Endothelial cell of umbilical vein (primary cell): ENCODE measurements at regions not wholly inside any gene's neighbourhood (a gene's known extent, or its start where the extent isn't known, plus 50 kb on each side); places are given as distances from the start of the nearest gene placed in this dataset.

Source experiments
- BruUV-seq: library from RNA; stranded (reverse); fragments of 400-500 nt; replicated peaks from 2 replicates; lab custom pipeline; 2021; lab: Mats Ljungman, UMichigan
- CTCF ChIA-PET: fragments of 300-600, 350-600 bp; sonication (Branson Sonifier 250); formaldehyde crosslinking; loops from one replicate; lab custom pipeline; 2021; ENCODE audit warnings: antibody characterized with exemption, inconsistent platforms; lab: Charles Lee
- POLR2A ChIA-PET: fragments of 300-600, 350-600 bp; sonication (Branson Sonifier 250); formaldehyde crosslinking; loops from one replicate; lab custom pipeline; 2021; ENCODE audit warnings: antibody characterized with exemption, inconsistent platforms; lab: Charles Lee
- DNase-seq: peaks from one replicate; pipeline ENCODE4 v3.0.0-alpha.2; 2011; ENCODE audit warnings: low read depth, low spot score
- FAIRE-seq: peaks from 2 replicates; lab custom pipeline; 2011; peaks lifted over from hg19 to GRCh38; lab: Jason Lieb, UNC
- H2AFZ ChIP-seq: 2 replicates; pipeline ENCODE4 v1.6.0; 2012; ENCODE audit warnings: low read depth, low read length, control low read depth, inconsistent platforms
- H3K27ac ChIP-seq: 2 replicates; pipeline ENCODE4 v1.5.1; 2011; ENCODE audit warnings: low read depth, mild to moderate bottlenecking, control low read depth, low read length, moderate library complexity; ENCODE audit not compliant: insufficient read depth
- H3K27me3 ChIP-seq, 2 experiments: 2 replicates each; pipeline versions ENCODE4 v1.6.0 to v1.6.1; 2011; ENCODE audit warnings: low read length in 2 of 2, mixed read lengths in 1 of 2; ENCODE audit not compliant: control insufficient read depth in 2 of 2, insufficient read depth in 2 of 2
- H3K36me3 ChIP-seq, 2 experiments: 2 replicates in 1 of 2; 3 replicates in 1 of 2; pipeline ENCODE4 v1.5.1; 2011; ENCODE audit warnings: low read length in 2 of 2, mild to moderate bottlenecking in 1 of 2, moderate library complexity in 1 of 2; ENCODE audit not compliant: control insufficient read depth in 2 of 2, insufficient read depth in 2 of 2; ENCODE audit errors: extremely low read depth in 1 of 2
- H3K4me1 ChIP-seq: 3 replicates; pipeline ENCODE4 v1.5.1; 2011; ENCODE audit warnings: mild to moderate bottlenecking, low read length; ENCODE audit not compliant: control insufficient read depth, insufficient read depth; ENCODE audit errors: extremely low read depth
- H3K4me2 ChIP-seq: 2 replicates; pipeline ENCODE4 v1.6.1; 2011; ENCODE audit warnings: low read length, control low read depth, mixed read lengths; ENCODE audit not compliant: insufficient read depth
- H3K4me3 ChIP-seq, 3 experiments: fragments of 200-600 bp in 1 of 3; sonication (generic), shearing (Covaris generic) in 1 of 3; replicated peaks in 1 of 3; 2 replicates each; pipeline ENCODE4 v1.5.1; 2011 to 2016; ENCODE audit warnings: control low read depth in 3 of 3, low read length in 3 of 3, mild to moderate bottlenecking in 2 of 3, inconsistent platforms in 1 of 3, low read depth in 1 of 3, moderate library complexity in 1 of 3; ENCODE audit not compliant: insufficient read depth in 1 of 3
- H3K79me2 ChIP-seq: 2 replicates; pipeline ENCODE4 v1.6.0; 2012; ENCODE audit warnings: low read length, inconsistent platforms; ENCODE audit not compliant: control insufficient read depth, insufficient read depth
- H3K9ac ChIP-seq: replicated peaks from 2 replicates; pipeline ENCODE3; 2011; ENCODE audit warnings: low read length, control low read depth; ENCODE audit not compliant: insufficient read depth; ENCODE audit errors: extremely low read depth
- H3K9me1 ChIP-seq: replicated peaks from 3 replicates; pipeline ENCODE4 v1.6.0; 2011; ENCODE audit warnings: mild to moderate bottlenecking, low read length; ENCODE audit not compliant: control insufficient read depth, insufficient read depth; ENCODE audit errors: extremely low read depth
- H3K9me3 ChIP-seq: replicated peaks from 2 replicates; pipeline ENCODE4 v1.5.1; 2012; ENCODE audit warnings: low read length, inconsistent platforms; ENCODE audit not compliant: control insufficient read depth, insufficient read depth
- H4K20me1 ChIP-seq: replicated peaks from 2 replicates; pipeline ENCODE3; 2011; ENCODE audit warnings: mild to moderate bottlenecking, low read length; ENCODE audit not compliant: control insufficient read depth, insufficient read depth; ENCODE audit errors: extremely low read depth
- EZH2 ChIP-seq: IDR thresholded peaks from 2 replicates; pipeline ENCODE4 v1.6.1; 2012; ENCODE audit warnings: borderline replicate concordance, low read depth, mild to moderate bottlenecking, moderate library complexity, low read length, inconsistent platforms; ENCODE audit not compliant: severe bottlenecking
- FOS ChIP-seq: IDR thresholded peaks from 2 replicates; pipeline ENCODE4 v1.6.1; 2011; ENCODE audit warnings: mild to moderate bottlenecking, low read length, moderate library complexity, borderline replicate concordance; ENCODE audit not compliant: insufficient read depth
- GATA2 ChIP-seq: IDR thresholded peaks from 2 replicates; pipeline ENCODE4 v1.7.0; 2011; ENCODE audit warnings: low read depth, mild to moderate bottlenecking, moderate library complexity, mixed read lengths, low read length; ENCODE audit not compliant: insufficient read length, insufficient read depth
- JUN ChIP-seq: IDR thresholded peaks from 2 replicates; pipeline ENCODE4 v1.6.1; 2011; ENCODE audit warnings: borderline replicate concordance, low read depth; ENCODE audit not compliant: insufficient read length, insufficient read depth
- MYC ChIP-seq: IDR thresholded peaks from one replicate; pipeline ENCODE4 v1.6.1; 2011; ENCODE audit warnings: mild to moderate bottlenecking, low read depth, low read length
- POLR2A ChIP-seq: IDR thresholded peaks from 2 replicates; pipeline ENCODE4 v1.6.1; 2012; ENCODE audit warnings: low read depth, mild to moderate bottlenecking, control low read depth, low read length
- POLR2AphosphoS5 ChIP-seq: IDR thresholded peaks from 2 replicates; pipeline ENCODE4 v1.6.1; 2012; ENCODE audit warnings: low read depth, mild to moderate bottlenecking, control low read depth, low read length, moderate library complexity; ENCODE audit not compliant: insufficient read depth
- dilution Hi-C: fragments of 300-500 bp; cut with MboI; formaldehyde crosslinking; loops from one replicate; pipeline ENCODE4 v1.15.0; 2019; ENCODE audit warnings: low sequenced_read_pairs; ENCODE audit not compliant: extremely low pct_ligation_motif_present
- intact Hi-C: fragments of 100-400 bp; cut with micrococcal nuclease; formaldehyde crosslinking; loops from one replicate; pipeline ENCODE4 v1.10.0; 2022
- TF ChIP-seq, protein P1 (sequence below): IDR thresholded peaks from 2 replicates; pipeline ENCODE4 v1.6.1; 2011; ENCODE audit not compliant: insufficient read depth, insufficient read length
- TF ChIP-seq, protein P2 (sequence below), 2 donors: IDR thresholded peaks; 1 replicate in 1 of 2; 2 replicates in 1 of 2; pipeline ENCODE4 v1.5.1; 2011; ENCODE audit warnings: low read length in 2 of 2, mild to moderate bottlenecking in 2 of 2, moderate library complexity in 2 of 2, control low read depth in 1 of 2, inconsistent platforms in 1 of 2, low read depth in 1 of 2; ENCODE audit not compliant: insufficient read depth in 1 of 2; ENCODE audit errors: extremely low read depth in 1 of 2

- H3K4me2 ChIP-seq, result no peak overlapping the region
- no peak overlapping the region for H3K9ac ChIP-seq
- ChIA-PET CTCF (no interaction called here), POLR2A (no interaction called here)
- H3K9me1 ChIP-seq, result no peaks in the 10 kb centered on the region
- DNase-seq, result no peak
- dilution Hi-C loops, result no loop called here
- H3K4me3 ChIP-seq, result no peak overlapping the region
- intact Hi-C loops, result no loop called here
- no peaks in the 10 kb centered on the region for H3K79me2 ChIP-seq
- no peak overlapping the region for H3K27ac ChIP-seq
- TF ChIP-seq MYC (no peak), EZH2 (no peak), JUN (no peak), POLR2AphosphoS5 (no peak), FOS (no peak), POLR2A (no peak), GATA2 (no peak)
- TF ChIP-seq, protein P1, sequence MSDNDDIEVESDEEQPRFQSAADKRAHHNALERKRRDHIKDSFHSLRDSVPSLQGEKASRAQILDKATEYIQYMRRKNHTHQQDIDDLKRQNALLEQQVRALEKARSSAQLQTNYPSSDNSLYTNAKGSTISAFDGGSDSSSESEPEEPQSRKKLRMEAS, result no peak
- TF ChIP-seq, protein P2, sequence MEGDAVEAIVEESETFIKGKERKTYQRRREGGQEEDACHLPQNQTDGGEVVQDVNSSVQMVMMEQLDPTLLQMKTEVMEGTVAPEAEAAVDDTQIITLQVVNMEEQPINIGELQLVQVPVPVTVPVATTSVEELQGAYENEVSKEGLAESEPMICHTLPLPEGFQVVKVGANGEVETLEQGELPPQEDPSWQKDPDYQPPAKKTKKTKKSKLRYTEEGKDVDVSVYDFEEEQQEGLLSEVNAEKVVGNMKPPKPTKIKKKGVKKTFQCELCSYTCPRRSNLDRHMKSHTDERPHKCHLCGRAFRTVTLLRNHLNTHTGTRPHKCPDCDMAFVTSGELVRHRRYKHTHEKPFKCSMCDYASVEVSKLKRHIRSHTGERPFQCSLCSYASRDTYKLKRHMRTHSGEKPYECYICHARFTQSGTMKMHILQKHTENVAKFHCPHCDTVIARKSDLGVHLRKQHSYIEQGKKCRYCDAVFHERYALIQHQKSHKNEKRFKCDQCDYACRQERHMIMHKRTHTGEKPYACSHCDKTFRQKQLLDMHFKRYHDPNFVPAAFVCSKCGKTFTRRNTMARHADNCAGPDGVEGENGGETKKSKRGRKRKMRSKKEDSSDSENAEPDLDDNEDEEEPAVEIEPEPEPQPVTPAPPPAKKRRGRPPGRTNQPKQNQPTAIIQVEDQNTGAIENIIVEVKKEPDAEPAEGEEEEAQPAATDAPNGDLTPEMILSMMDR (IDR thresholded peaks at IDR 0.05; ENCODE audit: extremely low read depth in 1 of 2, insufficient read depth in 1 of 2, low read depth in 1 of 2, low read length in 2 of 2), result no peak
- H3K9me3 ChIP-seq, result no peaks in the 10 kb centered on the region
- H3K27me3 ChIP-seq, result no peaks in the 10 kb centered on the region
- H2AFZ ChIP-seq, result no peak overlapping the region
- no peaks in the 10 kb centered on the region for H3K4me1 ChIP-seq
- H4K20me1 ChIP-seq, result no peaks in the 10 kb centered on the region
- no TSS peak for BruUV-seq
- no peaks in the 10 kb centered on the region for H3K36me3 ChIP-seq
- FAIRE-seq, result no peak
These were observed 236.7 kb downstream of the MYCN start for GRCh38 chr2:16176971-16177480.
